K562 (cell line): ENCODE measurements at regions not wholly inside any gene's neighbourhood (a gene's known extent, or its start where the extent isn't known, plus 50 kb on each side); places are given as distances from the start of the nearest gene placed in this dataset.
"Not testable (repeated sequence)": the region's sequence is repeated elsewhere in the genome, so short reads cannot be mapped to it uniquely, and the experiment has no call there.

Experiments used
- ATAC-seq: fragments of 200-7000 bp; cut with Tn5 transposase; 3 replicates; pipeline ENCODE4 v1.9.1; 2020; ENCODE audit warnings: moderate library complexity
- BruUV-seq: library from RNA; stranded (reverse); fragments of 400-500 nt; replicated peaks from 2 replicates; lab custom pipeline; 2021; lab: Mats Ljungman, UMichigan
- CTCF ChIA-PET: fragments of 300-600 bp; formaldehyde crosslinking; extraction: SDS; loops from one replicate; lab custom pipeline; 2021; ENCODE audit warnings: low intra/inter-chr PET ratio; lab: Yijun Ruan, JAX
- POLR2A ChIA-PET: fragments of 300-600, 350-650 bp; sonication (Branson Sonifier 250); formaldehyde crosslinking; extraction: SDS; loops from one replicate; lab custom pipeline; 2021; ENCODE audit warnings: antibody characterized with exemption, inconsistent platforms; lab: Yijun Ruan, JAX
- DNase-seq, 4 experiments: peaks; one replicate each; pipeline versions ENCODE4 v3.0.0 to v3.0.0-alpha.2; 2011 to 2018; ENCODE audit warnings: low spot score in 3 of 4, mixed read lengths in 3 of 4; ENCODE audit errors: extremely low read depth in 1 of 4
- FAIRE-seq: peaks from 2 replicates; lab custom pipeline; 2011; peaks lifted over from hg19 to GRCh38; lab: Jason Lieb, UNC
- H2AFZ ChIP-seq: 2 replicates; pipeline ENCODE4 v1.6.0; 2011; ENCODE audit warnings: low read depth, low read length, control low read depth, inconsistent platforms
- H3K27ac ChIP-seq: fragments of 200-600 bp; 3 replicates; pipeline ENCODE4 v1.8.0; 2011; ENCODE audit warnings: low read depth, mild to moderate bottlenecking, control low read depth, inconsistent platforms, low read length, moderate library complexity, mixed read lengths; ENCODE audit errors: extremely low read depth
- H3K27me3 ChIP-seq, 2 experiments: fragments of 300-600 bp in 1 of 2; 2 replicates in 1 of 2; 3 replicates in 1 of 2; pipeline versions ENCODE4 v1.6.0 to v1.8.0; 2011; ENCODE audit warnings: inconsistent platforms in 2 of 2, low read length in 2 of 2, mild to moderate bottlenecking in 1 of 2, mixed read lengths in 1 of 2, moderate library complexity in 1 of 2; ENCODE audit not compliant: control insufficient read depth in 2 of 2, insufficient read depth in 2 of 2
- H3K36me3 ChIP-seq: fragments of 300-600 bp; 3 replicates; pipeline ENCODE4 v1.8.0; 2011; ENCODE audit warnings: mild to moderate bottlenecking, low read length, inconsistent platforms; ENCODE audit not compliant: control insufficient read depth, insufficient read depth
- H3K4me1 ChIP-seq, 2 experiments: fragments of 200-600 bp in 1 of 2; replicated peaks in 1 of 2; 2 replicates in 1 of 2; 3 replicates in 1 of 2; pipeline versions ENCODE4 v1.5.1 to v1.8.0; 2011; ENCODE audit warnings: inconsistent platforms in 2 of 2, low read length in 2 of 2, mild to moderate bottlenecking in 1 of 2, mixed read lengths in 1 of 2, moderate library complexity in 1 of 2; ENCODE audit not compliant: control insufficient read depth in 2 of 2, insufficient read depth in 2 of 2
- H3K4me2 ChIP-seq: 2 replicates; pipeline ENCODE4 v1.6.1; 2011; ENCODE audit warnings: low read length, control low read depth, inconsistent platforms, mixed read lengths; ENCODE audit not compliant: insufficient read depth
- H3K4me3 ChIP-seq: fragments of 200-600 bp; sonication (generic), shearing (Covaris generic); 2 replicates; pipeline ENCODE4 v1.5.1; 2016; ENCODE audit warnings: control low read depth, inconsistent platforms
- H3K79me2 ChIP-seq: fragments of 200-600 bp; 3 replicates; pipeline ENCODE4 v1.8.0; 2011; ENCODE audit warnings: low read length, inconsistent platforms; ENCODE audit not compliant: control insufficient read depth, insufficient read depth
- H3K9ac ChIP-seq, 2 experiments: 2 replicates each; pipeline versions ENCODE4 v1.6.0 to v1.6.1; 2011; ENCODE audit warnings: low read depth in 2 of 2, low read length in 2 of 2, control low read depth in 1 of 2, inconsistent platforms in 1 of 2, mild to moderate bottlenecking in 1 of 2, mixed read lengths in 1 of 2; ENCODE audit not compliant: insufficient read depth in 1 of 2
- H3K9me1 ChIP-seq: one replicate; pipeline ENCODE4 v1.6.0; 2011; ENCODE audit warnings: inconsistent platforms, mild to moderate bottlenecking, low read length, moderate library complexity; ENCODE audit not compliant: control insufficient read depth, insufficient read depth
- H3K9me3 ChIP-seq: replicated peaks from 2 replicates; pipeline ENCODE4 v1.5.1; 2011; ENCODE audit warnings: low read depth, low read length, inconsistent platforms; ENCODE audit not compliant: control insufficient read depth, insufficient read depth
- H4K20me1 ChIP-seq: replicated peaks from 2 replicates; pipeline ENCODE4 v1.6.1; 2011; ENCODE audit warnings: low read length, inconsistent platforms, mixed read lengths; ENCODE audit not compliant: control insufficient read depth, insufficient read depth
- FIP1L1 ChIP-seq: fragments of 200-400 bp; formaldehyde crosslinking; IDR thresholded peaks from 2 replicates; pipeline ENCODE4 v1.6.1; 2018; ENCODE audit warnings: mild to moderate bottlenecking, low read depth, low read length; ENCODE audit not compliant: poor library complexity, severe bottlenecking
- JUN ChIP-seq, 2 experiments: sonication (generic) in 1 of 2; formaldehyde crosslinking in 1 of 2; IDR thresholded peaks; 2 replicates each; pipeline versions ENCODE4 v1.6.1 to v1.8.0; 2012 to 2022; ENCODE audit warnings: borderline replicate concordance in 2 of 2, mild to moderate bottlenecking in 2 of 2, improper control_type of control experiment in 1 of 2, low read depth in 1 of 2, low read length in 1 of 2, missing genetic modification reagents in 1 of 2
- JUND ChIP-seq, 2 experiments: IDR thresholded peaks; 2 replicates in 1 of 2; 3 replicates in 1 of 2; pipeline ENCODE4 v1.6.1; 2011; ENCODE audit warnings: borderline replicate concordance in 2 of 2, low read depth in 2 of 2, low read length in 2 of 2, improper control_type of control experiment in 1 of 2, missing biosample characterization in 1 of 2, missing genetic modification characterization in 1 of 2, missing genetic modification reagents in 1 of 2
- NBN ChIP-seq: fragments of 450-650 bp; IDR thresholded peaks from 2 replicates; pipeline ENCODE4 v1.6.1; 2016; ENCODE audit warnings: low read depth, mild to moderate bottlenecking
- NCOA2 ChIP-seq, 2 experiments: fragments of 450-650 bp; IDR thresholded peaks; 2 replicates each; pipeline ENCODE4 v1.6.1; 2018; ENCODE audit warnings: mild to moderate bottlenecking in 2 of 2, moderate library complexity in 1 of 2; ENCODE audit not compliant: partially characterized antibody in 2 of 2
- NR2C2 ChIP-seq, 2 experiments: fragments of 200-800 bp in 1 of 2; sonication (Bioruptor generic) in 1 of 2; sonication (generic) in 1 of 2; formaldehyde crosslinking in 1 of 2; IDR thresholded peaks; 2 replicates each; pipeline versions ENCODE4 v1.6.1 to v1.8.0; 2016 to 2022; ENCODE audit warnings: mild to moderate bottlenecking in 1 of 2, missing compliant biosample characterization in 1 of 2, missing genetic modification characterization in 1 of 2, missing genetic modification reagents in 1 of 2
- NR3C1 ChIP-seq: sonication (generic); formaldehyde crosslinking; IDR thresholded peaks from 2 replicates; pipeline ENCODE4 v1.8.1; 2022; ENCODE audit warnings: missing genetic modification reagents
- PATZ1 ChIP-seq: fragments of 250-450 bp; sonication (Bioruptor Pico); IDR thresholded peaks from 2 replicates; pipeline ENCODE4 v1.5.0; 2020; ENCODE audit warnings: mild to moderate bottlenecking, borderline replicate concordance
- PCBP1 ChIP-seq: fragments of 200-400 bp; formaldehyde crosslinking; IDR thresholded peaks from 2 replicates; pipeline ENCODE4 v1.6.1; 2018; ENCODE audit warnings: mild to moderate bottlenecking, low read depth, low read length; ENCODE audit not compliant: poor library complexity, severe bottlenecking
- PTBP1 ChIP-seq: fragments of 200-400 bp; formaldehyde crosslinking; IDR thresholded peaks from 2 replicates; pipeline ENCODE4 v1.6.1; 2017; ENCODE audit warnings: low read depth, low read length
- WGBS: fragments of 100-300 bp; shearing (Covaris generic); methylation state at CpG from one replicate; pipeline ENCODE4 v1.1.6; 2016; ENCODE audit warnings: low coverage, mixed read lengths; ENCODE audit not compliant: insufficient coverage; ENCODE audit errors: missing lambda C conversion rate; 5-methylcytosine and 5-hydroxymethylcytosine counted together
- in situ Hi-C: fragments of 300-500 bp; cut with MboI; formaldehyde crosslinking; loops from 4 replicates; pipeline ENCODE4 v1.15.0; 2018; ENCODE audit warnings: inconsistent platforms, mixed read lengths
- intact Hi-C: fragments of 100-400 bp; cut with micrococcal nuclease; formaldehyde crosslinking; loops from 2 replicates; pipeline ENCODE4 v1.14.2; 2022

GRCh38 chr5:133859073-133859472 is 109.4 kb downstream of the C5orf15 start (continued):
- TF ChIP-seq NR3C1 (no peak), PTBP1 (no peak), FIP1L1 (no peak), NBN (no peak)

- FAIRE-seq, CTCF ChIA-PET, H2AFZ ChIP-seq, in situ Hi-C loops, H3K9me1 ChIP-seq, H3K9ac ChIP-seq, H3K36me3 ChIP-seq, H3K4me3 ChIP-seq, H3K9me3 ChIP-seq, intact Hi-C loops, H3K27ac ChIP-seq, POLR2A ChIA-PET, H3K4me2 ChIP-seq, H3K4me1 ChIP-seq, DNase-seq, ATAC-seq, H4K20me1 ChIP-seq, BruUV-seq, H3K79me2 ChIP-seq: not testable (repeated sequence)
- peaks cover 29 to 42% of the 10 kb centered on the region in 2 experiments for H3K27me3 ChIP-seq
- 33% methylated on average over 30 of the region's 44 CpGs for WGBS
Observed at GRCh38 chr5:133857595-133858313, 110.7 kb downstream of the C5orf15 start.

- ATAC-seq (no peak), DNase-seq (no peak), FAIRE-seq (no peak)
- Histone ChIP-seq H3K36me3 (no peaks in the 10 kb centered on the region), H3K9ac (no peak overlapping the region), H3K27ac (no peak overlapping the region), H3K4me2 (no peak overlapping the region), H3K79me2 (no peaks in the 10 kb centered on the region), H3K4me3 (no peak overlapping the region), H2AFZ (no peak overlapping the region), H3K9me1 (no peaks in the 10 kb centered on the region), H3K27me3 (peaks cover 25 to 45% of the 10 kb centered on the region in 2 experiments), H4K20me1 (no peaks in the 10 kb centered on the region), H3K4me1 (no peaks in the 10 kb centered on the region), H3K9me3 (0 out of 2 replicates have a peak, but pooled peaks cover 2% of the 10 kb centered on the region)
- in situ Hi-C loops (no loop called here), intact Hi-C loops (no loop called here)
- BruUV-seq, result no TSS peak
- POLR2A ChIA-PET, result no interaction called here
- CTCF ChIA-PET, result no interaction called here
- 2% methylated on average over 8 of the region's 8 CpGs for WGBS
- TF ChIP-seq NR2C2 (CRISPR knock-in tag; IDR thresholded peaks at IDR 0.05) (no peak), NR2C2 (tag; IDR thresholded peaks at IDR 0.05) (no peak), JUN (IDR thresholded peaks at IDR 0.05; ENCODE audit: borderline replicate concordance, low read depth, low read length) (no peak), JUN (CRISPR knock-in tag; IDR thresholded peaks at IDR 0.05; ENCODE audit: borderline replicate concordance) (no peak), PATZ1 (CRISPR knock-in tag) (no peak), JUND (IDR thresholded peaks at IDR 0.05; ENCODE audit: borderline replicate concordance, low read depth, low read length) (no peak), JUND (tag; IDR thresholded peaks at IDR 0.05; ENCODE audit: borderline replicate concordance, low read depth, low read length) (no peak), PCBP1 (no peak), NCOA2 (IDR thresholded peaks at IDR 0.05; ENCODE audit: partially characterized antibody in 2 of 2) (no peak)
Observed at GRCh38 chr5:133854554-133854953, 113.9 kb downstream of the C5orf15 start.
